ENCODE measurements at regions not wholly inside any gene's neighbourhood (a gene's known extent, or its start where the extent isn't known, plus 50 kb on each side); places are given as distances from the start of the nearest gene placed in this dataset.

GRCh38 chr9:7304627-7304995, 495.0 kb downstream of the DMAC1 start:
- Histone ChIP-seq H3K4me3 (replicated peaks; ENCODE audit: insufficient read depth, low read length) (no peak overlapping the region), H3K27me3 (ENCODE audit: insufficient read depth, poor library complexity, severe bottlenecking) (no peaks in the 10 kb centered on the region), H3K27ac (replicated peaks) (no peak overlapping the region)
- no peak for DNase-seq (ENCODE audit: low read depth in 1 of 2, low spot score in 1 of 2)
- TF ChIP-seq REST (IDR thresholded peaks at IDR 0.05; ENCODE audit: insufficient replicate concordance, low read depth): no peak
- TF ChIP-seq POLR2AphosphoS5 (IDR thresholded peaks at IDR 0.05; ENCODE audit: low read depth): no peak
- TF ChIP-seq SPI1 (IDR thresholded peaks at IDR 0.05; ENCODE audit: borderline replicate concordance, low read depth): no peak
- TF ChIP-seq, protein P1, sequence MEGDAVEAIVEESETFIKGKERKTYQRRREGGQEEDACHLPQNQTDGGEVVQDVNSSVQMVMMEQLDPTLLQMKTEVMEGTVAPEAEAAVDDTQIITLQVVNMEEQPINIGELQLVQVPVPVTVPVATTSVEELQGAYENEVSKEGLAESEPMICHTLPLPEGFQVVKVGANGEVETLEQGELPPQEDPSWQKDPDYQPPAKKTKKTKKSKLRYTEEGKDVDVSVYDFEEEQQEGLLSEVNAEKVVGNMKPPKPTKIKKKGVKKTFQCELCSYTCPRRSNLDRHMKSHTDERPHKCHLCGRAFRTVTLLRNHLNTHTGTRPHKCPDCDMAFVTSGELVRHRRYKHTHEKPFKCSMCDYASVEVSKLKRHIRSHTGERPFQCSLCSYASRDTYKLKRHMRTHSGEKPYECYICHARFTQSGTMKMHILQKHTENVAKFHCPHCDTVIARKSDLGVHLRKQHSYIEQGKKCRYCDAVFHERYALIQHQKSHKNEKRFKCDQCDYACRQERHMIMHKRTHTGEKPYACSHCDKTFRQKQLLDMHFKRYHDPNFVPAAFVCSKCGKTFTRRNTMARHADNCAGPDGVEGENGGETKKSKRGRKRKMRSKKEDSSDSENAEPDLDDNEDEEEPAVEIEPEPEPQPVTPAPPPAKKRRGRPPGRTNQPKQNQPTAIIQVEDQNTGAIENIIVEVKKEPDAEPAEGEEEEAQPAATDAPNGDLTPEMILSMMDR (IDR thresholded peaks at IDR 0.05; ENCODE audit: insufficient read depth, low read length): no peak
- TF ChIP-seq GABPA (IDR thresholded peaks at IDR 0.05; ENCODE audit: low read depth): no peak

GRCh38 chr9:7303907-7304626, 495.5 kb downstream of the DMAC1 start:
- Histone ChIP-seq H3K27me3 (ENCODE audit: insufficient read depth, poor library complexity, severe bottlenecking) (no peaks in the 10 kb centered on the region), H3K27ac (replicated peaks) (no peak overlapping the region), H3K4me3 (replicated peaks; ENCODE audit: insufficient read depth, low read length) (no peak overlapping the region)
- no peak for DNase-seq (ENCODE audit: low read depth in 1 of 2, low spot score in 1 of 2)
- TF ChIP-seq REST (IDR thresholded peaks at IDR 0.05; ENCODE audit: insufficient replicate concordance, low read depth): no peak
- no peak for TF ChIP-seq POLR2AphosphoS5 (IDR thresholded peaks at IDR 0.05; ENCODE audit: low read depth)
- no peak for TF ChIP-seq GABPA (IDR thresholded peaks at IDR 0.05; ENCODE audit: low read depth)
- TF ChIP-seq SPI1 (IDR thresholded peaks at IDR 0.05; ENCODE audit: borderline replicate concordance, low read depth): no peak
- TF ChIP-seq, protein P1 (IDR thresholded peaks at IDR 0.05; ENCODE audit: insufficient read depth, low read length): no peak

DNA sequence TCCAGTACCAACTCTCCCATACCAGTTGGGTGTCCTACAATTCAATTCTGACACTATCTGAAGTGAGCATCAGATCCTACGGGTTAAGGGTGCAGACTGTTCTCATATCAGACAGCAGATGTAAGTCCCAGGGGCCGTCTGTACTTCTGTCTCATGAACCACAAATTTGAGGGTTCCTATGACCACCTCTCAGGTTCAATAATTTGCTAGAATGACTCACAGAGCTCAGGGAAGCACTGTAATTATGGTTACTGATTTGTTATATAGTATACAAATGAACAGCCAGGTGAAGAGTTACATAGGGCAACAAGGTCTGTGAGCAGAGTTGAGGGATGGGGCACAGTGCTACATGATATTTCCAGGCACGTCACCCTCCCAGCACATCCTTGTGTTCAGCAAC, 499.1 kb downstream of the DMAC1 start:
- Histone ChIP-seq H3K4me3 (replicated peaks; ENCODE audit: insufficient read depth, low read length) (no peak overlapping the region), H3K27me3 (ENCODE audit: insufficient read depth, poor library complexity, severe bottlenecking) (no peaks in the 10 kb centered on the region), H3K27ac (replicated peaks) (no peak overlapping the region)
- no peak for TF ChIP-seq POLR2AphosphoS5 (IDR thresholded peaks at IDR 0.05; ENCODE audit: low read depth)
- TF ChIP-seq SPI1 (IDR thresholded peaks at IDR 0.05; ENCODE audit: borderline replicate concordance, low read depth): no peak
- TF ChIP-seq, protein P1 (IDR thresholded peaks at IDR 0.05; ENCODE audit: insufficient read depth, low read length): no peak
- no peak for TF ChIP-seq REST (IDR thresholded peaks at IDR 0.05; ENCODE audit: insufficient replicate concordance, low read depth)
- no peak for TF ChIP-seq GABPA (IDR thresholded peaks at IDR 0.05; ENCODE audit: low read depth)
- DNase-seq (ENCODE audit: low read depth in 1 of 2, low spot score in 1 of 2): no peak

Data from HL-60 (cell line).